ENCODE measurements at regions not wholly inside any gene's neighbourhood (a gene's known extent, or its start where the extent isn't known, plus 50 kb on each side); places are given as distances from the start of the nearest gene placed in this dataset.
A peak's percentile ranks its signal among the peaks of the same experiment; 100 is the strongest.

GRCh38 chrX:115988825-115989224 lies 181.7 kb upstream of the AGTR2 start:
- peaks cover 2% of the 10 kb centered on the region for H3K27me3 Mint-ChIP-seq (ENCODE audit: insufficient read depth, low read depth, poor library complexity)
- H3K4me3 Mint-ChIP-seq: no peak overlapping the region
- H3K4me1 Mint-ChIP-seq: peaks cover 11% of the 10 kb centered on the region; the same call in 2 of the 3 replicates
- Histone ChIP-seq H3K4me1 (ENCODE audit: insufficient read depth) (no peaks in the 10 kb centered on the region; the same call in 1 of the 2 replicates), H3K27me3 (ENCODE audit: insufficient read depth) (no peaks in the 10 kb centered on the region), H3F3A (replicated peaks; ENCODE audit: low read depth) (no peaks in the 10 kb centered on the region), H3K4me3 (no peak overlapping the region), H3K36me3 (ENCODE audit: insufficient read depth) (no peaks in the 10 kb centered on the region), H4K20me1 (replicated peaks; ENCODE audit: insufficient read depth) (no peaks in the 10 kb centered on the region), H3K79me2 (replicated peaks; ENCODE audit: insufficient read depth) (no peaks in the 10 kb centered on the region), H2AFZ (no peak overlapping the region), H3K27ac (ENCODE audit: low read depth) (no peak overlapping the region), H3K9me2 (ENCODE audit: insufficient read depth) (no peaks in the 10 kb centered on the region), H3K4me2 (no peak overlapping the region)
- no peaks in the 10 kb centered on the region; the same call in 1 of the 3 replicates for H3K9me3 Mint-ChIP-seq
- ATAC-seq (no peak), DNase-seq (ENCODE audit: low spot score) (peak; percentile 22)
- no peak overlapping the region for H3K27ac Mint-ChIP-seq
- TF ChIP-seq ETS1 (IDR thresholded peaks at IDR 0.05): no peak
- TF ChIP-seq ZNF114 (CRISPR knock-in tag; IDR thresholded peaks at IDR 0.05): no peak
- no peak for TF ChIP-seq STAT1 (IDR thresholded peaks at IDR 0.05; ENCODE audit: unreplicated experiment)
- TF ChIP-seq CTCF (conservative IDR thresholded peaks at IDR 0.05; ENCODE audit: low read depth in 2 of 2): peak; percentile 46 to 66
- no peak for TF ChIP-seq NANOG (IDR thresholded peaks at IDR 0.05; ENCODE audit: borderline replicate concordance)
- no peak for TF ChIP-seq EZH2phosphoT487 (IDR thresholded peaks at IDR 0.05; ENCODE audit: unreplicated experiment)
- no peak for TF ChIP-seq REST (IDR thresholded peaks at IDR 0.05; ENCODE audit: unreplicated experiment)
- H3K36me3 Mint-ChIP-seq (ENCODE audit: low read depth): no peaks in the 10 kb centered on the region; the same call in 2 of the 3 replicates

- no peaks in the 10 kb centered on the region; the same call in 2 of the 3 replicates for H3K36me3 Mint-ChIP-seq (ENCODE audit: low read depth)
- no peak overlapping the region for H2AFZ ChIP-seq
These were observed 180.9 kb upstream of the AGTR2 start for GRCh38 chrX:115989686-115990085.

More at GRCh38 chrX:115989686-115990085, 180.9 kb upstream of the AGTR2 start:
- Mint-ChIP-seq H3K27ac (no peak overlapping the region), H3K9me3 (no peaks in the 10 kb centered on the region; the same call in 1 of the 3 replicates), H3K4me1 (peaks cover 11% of the 10 kb centered on the region; the same call in 2 of the 3 replicates), H3K4me3 (no peak overlapping the region), H3K27me3 (ENCODE audit: insufficient read depth, low read depth, poor library complexity) (peaks cover 2% of the 10 kb centered on the region)
- TF ChIP-seq JUNB (IDR thresholded peaks at IDR 0.05; ENCODE audit: unreplicated experiment): no peak
- no peak for TF ChIP-seq CTCF (conservative IDR thresholded peaks at IDR 0.05; ENCODE audit: low read depth in 2 of 2)
- TF ChIP-seq ZNF331 (CRISPR knock-in tag; IDR thresholded peaks at IDR 0.05; ENCODE audit: low read depth): no peak
- no peak for TF ChIP-seq POLR2AphosphoS5 (IDR thresholded peaks at IDR 0.05; ENCODE audit: low read depth)
- no peak for TF ChIP-seq EZH2 (IDR thresholded peaks at IDR 0.05; ENCODE audit: low read depth, unreplicated experiment)
- no peak for TF ChIP-seq CREB1 (CRISPR knock-in tag; IDR thresholded peaks at IDR 0.05; ENCODE audit: low read depth)
- Histone ChIP-seq H3K79me2 (replicated peaks; ENCODE audit: insufficient read depth) (no peaks in the 10 kb centered on the region), H3F3A (replicated peaks; ENCODE audit: low read depth) (no peaks in the 10 kb centered on the region), H3K4me3 (no peak overlapping the region), H3K4me2 (no peak overlapping the region; the same call in 1 of the 2 replicates), H3K27ac (ENCODE audit: low read depth) (no peak overlapping the region), H4K20me1 (replicated peaks; ENCODE audit: insufficient read depth) (no peaks in the 10 kb centered on the region), H3K27me3 (ENCODE audit: insufficient read depth) (no peaks in the 10 kb centered on the region), H3K4me1 (ENCODE audit: insufficient read depth) (no peaks in the 10 kb centered on the region; the same call in 1 of the 2 replicates), H3K9me2 (ENCODE audit: insufficient read depth) (no peaks in the 10 kb centered on the region), H3K36me3 (ENCODE audit: insufficient read depth) (no peaks in the 10 kb centered on the region)
- ATAC-seq (no peak), DNase-seq (ENCODE audit: low spot score) (no peak)

Measured in GM23338 (cell line).